Erythroblast (primary cell): ENCODE measurements at regions not wholly inside any gene's neighbourhood (a gene's known extent, or its start where the extent isn't known, plus 50 kb on each side); places are given as distances from the start of the nearest gene placed in this dataset.

Source experiments
- GATA1 ChIP-seq: IDR thresholded peaks from 2 replicates; pipeline ENCODE4 v1.6.1; 2011; ENCODE audit warnings: low read depth, mild to moderate bottlenecking, control low read depth, low read length, moderate library complexity
- POLR2A ChIP-seq: IDR thresholded peaks from 2 replicates; pipeline ENCODE4 v1.6.1; 2011; ENCODE audit warnings: mild to moderate bottlenecking, low read length

- TF ChIP-seq GATA1 (no peak), POLR2A (no peak)
These were observed 107.0 kb downstream of the OLIG3 start for GRCh38 chr6:137387096-137387764.
